CD4-positive, alpha-beta T cell treated with Interleukin-21 for 1 hour (primary cell): ENCODE measurements at regions not wholly inside any gene's neighbourhood (a gene's known extent, or its start where the extent isn't known, plus 50 kb on each side); places are given as distances from the start of the nearest gene placed in this dataset.

ENCODE experiments used
- DNase-seq: peaks from one replicate; pipeline ENCODE4 v3.0.0-alpha.2; 2020

DNA sequence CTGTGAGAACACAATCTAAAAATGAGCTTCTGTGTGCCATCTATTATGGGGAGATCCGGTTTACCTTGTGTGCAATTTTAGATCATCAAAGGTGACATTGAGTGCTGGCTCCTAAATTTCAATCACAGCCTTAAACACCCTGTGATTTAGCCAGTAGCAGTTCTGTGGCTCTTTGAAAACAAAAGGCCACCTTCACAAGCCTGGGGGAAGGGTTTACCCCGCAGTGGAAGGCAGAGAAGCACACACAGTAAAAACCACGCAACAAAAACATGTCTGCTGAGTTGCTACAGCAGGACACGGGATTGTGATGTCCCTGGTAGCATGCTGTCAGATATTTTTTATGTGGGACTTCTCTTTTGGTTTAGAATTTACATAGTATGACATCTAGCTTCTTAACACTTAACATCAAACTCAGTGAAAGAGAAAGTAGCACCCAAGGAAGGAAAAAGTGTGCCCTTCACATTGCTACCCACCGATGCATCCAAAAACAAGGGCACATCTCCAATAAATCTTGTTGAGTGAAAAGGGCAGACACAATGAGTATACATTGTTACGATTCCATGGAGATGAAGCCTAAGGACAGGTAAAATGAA is 56.1 kb upstream of the RNF152 start:
- no peak for DNase-seq

GRCh38 chr18:61948281-61948741 is 55.5 kb upstream of the RNF152 start:
- no peak for DNase-seq

- DNase-seq = no peak
Observed at GRCh38 chr18:61946449-61946848, 53.6 kb upstream of the RNF152 start.

DNA sequence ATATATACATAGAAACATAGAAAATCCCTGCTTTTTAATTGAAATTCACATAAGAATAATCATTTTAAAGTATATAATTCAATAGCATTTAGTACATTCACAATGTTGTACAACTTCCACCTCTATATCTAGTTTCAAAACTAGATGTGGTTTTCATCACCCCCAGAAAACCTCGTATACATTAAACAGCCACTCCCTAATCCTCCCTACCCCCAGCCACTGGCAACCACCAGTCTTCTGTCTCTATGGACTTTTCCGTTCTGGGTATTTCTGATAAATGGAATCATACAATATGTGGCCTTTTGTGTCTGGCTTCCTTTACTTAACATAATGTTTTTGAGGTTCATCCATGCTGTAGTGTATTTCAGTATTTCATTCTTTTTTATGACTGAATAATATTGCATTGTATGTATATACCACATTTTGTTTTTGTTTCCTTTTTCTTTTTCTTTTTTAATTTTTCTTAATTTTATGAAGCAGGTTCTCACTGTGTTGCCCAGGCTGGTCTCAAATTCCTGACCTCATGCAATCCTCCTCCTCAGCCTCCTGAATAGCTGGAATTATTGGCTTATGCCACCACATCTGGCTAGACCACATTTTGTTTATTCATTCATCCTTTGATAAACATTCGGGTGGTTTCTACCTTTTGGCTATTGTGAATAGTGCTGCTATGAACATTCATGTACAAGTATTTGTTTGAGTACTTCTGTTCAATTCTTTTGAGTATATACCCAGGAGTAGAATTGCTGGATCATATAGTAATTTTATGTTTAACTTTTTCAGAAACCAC is 50.6 kb upstream of the RNF152 start:
- DNase-seq = no peak
